Hepatocyte (in vitro differentiated cells): ENCODE measurements at regions not wholly inside any gene's neighbourhood (a gene's known extent, or its start where the extent isn't known, plus 50 kb on each side); places are given as distances from the start of the nearest gene placed in this dataset.

Experiments used
- DNase-seq: peaks from one replicate; pipeline ENCODE4 v3.0.0-alpha.2; 2016; ENCODE audit warnings: low spot score
- H2AFZ ChIP-seq: fragments of 200-600 bp; sonication (generic); 2 replicates; pipeline ENCODE4 v1.6.0; 2016; ENCODE audit warnings: antibody characterized with exemption, mild to moderate bottlenecking
- H3K27ac ChIP-seq: fragments of 200-600 bp; sonication (generic); 2 replicates; pipeline ENCODE4 v1.5.1; 2016; ENCODE audit warnings: mild to moderate bottlenecking
- H3K27me3 ChIP-seq: fragments of 200-600 bp; sonication (generic); 2 replicates; pipeline ENCODE4 v1.6.1; 2016
- H3K36me3 ChIP-seq: fragments of 200-600 bp; sonication (generic); replicated peaks from 2 replicates; pipeline ENCODE4 v1.5.1; 2016; ENCODE audit warnings: low read depth; ENCODE audit not compliant: insufficient read depth
- H3K4me1 ChIP-seq: fragments of 200-600 bp; sonication (generic); 2 replicates; pipeline ENCODE4 v1.5.1; 2016; ENCODE audit warnings: mild to moderate bottlenecking, moderate library complexity; ENCODE audit not compliant: insufficient read depth
- H3K4me2 ChIP-seq: fragments of 200-600 bp; sonication (generic); 2 replicates; pipeline ENCODE4 v1.6.0; 2016
- H3K4me3 ChIP-seq: fragments of 200-600 bp; sonication (generic); 2 replicates; pipeline ENCODE4 v1.5.1; 2016; ENCODE audit warnings: mild to moderate bottlenecking
- H3K79me2 ChIP-seq: fragments of 200-600 bp; sonication (generic); 2 replicates; pipeline ENCODE4 v1.6.0; 2017; ENCODE audit warnings: mild to moderate bottlenecking
- H3K9me2 ChIP-seq: fragments of 200-600 bp; sonication (generic); replicated peaks from 2 replicates; pipeline ENCODE4 v1.6.0; 2017; ENCODE audit warnings: mild to moderate bottlenecking; ENCODE audit not compliant: insufficient read depth
- H3K9me3 ChIP-seq: fragments of 200-600 bp; sonication (generic); 2 replicates; pipeline ENCODE4 v1.5.1; 2016; ENCODE audit warnings: low read depth, mild to moderate bottlenecking
- H4K20me1 ChIP-seq: fragments of 200-600 bp; sonication (generic); 2 replicates; pipeline ENCODE4 v1.6.0; 2016; ENCODE audit warnings: mild to moderate bottlenecking; ENCODE audit not compliant: insufficient read depth, poor library complexity, severe bottlenecking
- CTCF ChIP-seq: fragments of 200-600 bp; sonication (generic); IDR thresholded peaks from 2 replicates; pipeline ENCODE4 v1.5.1; 2016; ENCODE audit warnings: antibody characterized with exemption, mild to moderate bottlenecking; ENCODE audit not compliant: poor library complexity
- EZH2 ChIP-seq: fragments of 200-600 bp; sonication (generic); IDR thresholded peaks from 2 replicates; pipeline ENCODE4 v1.6.1; 2016; ENCODE audit warnings: antibody characterized with exemption, mild to moderate bottlenecking, borderline replicate concordance
- EZH2phosphoT487 ChIP-seq: fragments of 200-600 bp; sonication (generic); IDR thresholded peaks from one replicate; pipeline ENCODE4 v1.6.1; 2018; ENCODE audit warnings: antibody characterized with exemption, mild to moderate bottlenecking, low read depth, moderate library complexity; ENCODE audit not compliant: unreplicated experiment, severe bottlenecking
- WGBS: methylation state at CpG from one replicate; pipeline ENCODE4 v1.1.6; 2016; ENCODE audit warnings: low lambda C conversion rate; ENCODE audit errors: missing lambda C conversion rate; 5-methylcytosine and 5-hydroxymethylcytosine counted together

GRCh38 chr3:137519602-137520001 lies 244.5 kb upstream of the SOX14 start:
- Histone ChIP-seq H3K4me2 (no peak overlapping the region), H3K4me1 (no peaks in the 10 kb centered on the region), H4K20me1 (no peaks in the 10 kb centered on the region), H3K79me2 (no peaks in the 10 kb centered on the region), H3K4me3 (no peak overlapping the region), H3K27ac (no peak overlapping the region), H2AFZ (no peak overlapping the region), H3K9me3 (no peaks in the 10 kb centered on the region), H3K36me3 (no peaks in the 10 kb centered on the region), H3K27me3 (peaks cover 6% of the 10 kb centered on the region), H3K9me2 (no peaks in the 10 kb centered on the region)
- WGBS: 37% methylated on average over 5 of the region's 5 CpGs
- TF ChIP-seq EZH2 (no peak), EZH2phosphoT487 (no peak), CTCF (no peak)
- no peak for DNase-seq

- no peaks in the 10 kb centered on the region for H3K79me2 ChIP-seq
- H3K36me3 ChIP-seq: no peaks in the 10 kb centered on the region
- 93% methylated on average over 1 of the region's 1 CpG for WGBS
- H3K9me3 ChIP-seq: no peaks in the 10 kb centered on the region
- TF ChIP-seq EZH2 (no peak), CTCF (no peak), EZH2phosphoT487 (no peak)
- H3K4me2 ChIP-seq: no peak overlapping the region
- no peak for DNase-seq
- no peaks in the 10 kb centered on the region for H3K9me2 ChIP-seq
- H2AFZ ChIP-seq: no peak overlapping the region
- no peaks in the 10 kb centered on the region for H4K20me1 ChIP-seq
- no peak overlapping the region for H3K27ac ChIP-seq
- no peaks in the 10 kb centered on the region for H3K27me3 ChIP-seq
- no peak overlapping the region for H3K4me3 ChIP-seq
- no peaks in the 10 kb centered on the region for H3K4me1 ChIP-seq
Measured at GRCh38 chr3:137524751-137525150, 239.4 kb upstream of the SOX14 start.

- no peak for DNase-seq
- no peaks in the 10 kb centered on the region for H3K9me2 ChIP-seq
- no peaks in the 10 kb centered on the region for H3K79me2 ChIP-seq
- no peak overlapping the region for H3K4me3 ChIP-seq
- TF ChIP-seq EZH2 (no peak), CTCF (no peak), EZH2phosphoT487 (no peak)
- H3K4me2 ChIP-seq: no peak overlapping the region
- no peaks in the 10 kb centered on the region for H3K4me1 ChIP-seq
- H4K20me1 ChIP-seq: no peaks in the 10 kb centered on the region
- H3K9me3 ChIP-seq: no peaks in the 10 kb centered on the region
- no peak overlapping the region for H3K27ac ChIP-seq
- H3K36me3 ChIP-seq: no peaks in the 10 kb centered on the region
- no peak overlapping the region for H2AFZ ChIP-seq
- no peaks in the 10 kb centered on the region for H3K27me3 ChIP-seq
Measured at GRCh38 chr3:137525471-137525870, 238.6 kb upstream of the SOX14 start.

GRCh38 chr3:137542049-137542448 lies 222.1 kb upstream of the SOX14 start:
- no peak overlapping the region for H2AFZ ChIP-seq
- no peaks in the 10 kb centered on the region for H4K20me1 ChIP-seq
- DNase-seq: no peak
- H3K27me3 ChIP-seq: no peaks in the 10 kb centered on the region
- no peak overlapping the region for H3K4me3 ChIP-seq
- H3K9me2 ChIP-seq: no peaks in the 10 kb centered on the region
- H3K79me2 ChIP-seq: no peaks in the 10 kb centered on the region
- H3K4me2 ChIP-seq: no peak overlapping the region
- WGBS: 88% methylated on average over 3 of the region's 3 CpGs
- H3K4me1 ChIP-seq: no peaks in the 10 kb centered on the region
- no peak for TF ChIP-seq EZH2phosphoT487
- TF ChIP-seq EZH2: no peak
- no peak for TF ChIP-seq CTCF
- no peak overlapping the region for H3K27ac ChIP-seq
- no peaks in the 10 kb centered on the region for H3K9me3 ChIP-seq
- no peaks in the 10 kb centered on the region for H3K36me3 ChIP-seq
